D721Med (cell line): ENCODE measurements at regions not wholly inside any gene's neighbourhood (a gene's known extent, or its start where the extent isn't known, plus 50 kb on each side); places are given as distances from the start of the nearest gene placed in this dataset.
"Not testable (repeated sequence)": the region's sequence is repeated elsewhere in the genome, so short reads cannot be mapped to it uniquely, and the experiment has no call there.

Experiments
- DNase-seq: peaks from one replicate; pipeline ENCODE4 v3.0.0; 2011; ENCODE audit warnings: low spot score; ENCODE audit not compliant: insufficient read length
- FAIRE-seq: peaks from 2 replicates; lab custom pipeline; 2011; peaks lifted over from hg19 to GRCh38; lab: Jason Lieb, UNC
- CTCF ChIP-seq: IDR thresholded peaks from 2 replicates; pipeline ENCODE4 v1.5.1; 2012; ENCODE audit warnings: mild to moderate bottlenecking, control low read depth; ENCODE audit not compliant: insufficient read depth; ENCODE audit errors: missing control alignments

DNA sequence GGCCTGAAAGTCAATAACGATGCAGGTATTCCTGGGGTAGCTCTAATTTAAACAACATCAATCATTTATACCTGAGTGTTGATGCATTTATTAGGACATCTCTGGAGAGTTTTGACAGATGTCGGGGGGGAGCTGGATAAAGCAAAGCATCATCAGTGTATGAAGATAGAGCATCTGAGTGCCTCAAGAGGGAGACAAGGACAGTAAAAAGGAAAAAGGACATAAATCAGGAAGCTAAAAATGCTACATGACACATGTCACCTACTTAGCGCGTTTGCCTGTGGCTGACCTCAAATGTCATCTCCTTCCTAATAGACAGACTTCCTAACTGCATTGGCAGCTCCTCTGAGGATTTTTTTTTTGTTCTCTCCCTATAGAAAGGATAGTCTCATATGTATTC is 259.5 kb upstream of the PKP2 start:
- TF ChIP-seq CTCF = no peak
- FAIRE-seq (no peak), DNase-seq (no peak)

DNA sequence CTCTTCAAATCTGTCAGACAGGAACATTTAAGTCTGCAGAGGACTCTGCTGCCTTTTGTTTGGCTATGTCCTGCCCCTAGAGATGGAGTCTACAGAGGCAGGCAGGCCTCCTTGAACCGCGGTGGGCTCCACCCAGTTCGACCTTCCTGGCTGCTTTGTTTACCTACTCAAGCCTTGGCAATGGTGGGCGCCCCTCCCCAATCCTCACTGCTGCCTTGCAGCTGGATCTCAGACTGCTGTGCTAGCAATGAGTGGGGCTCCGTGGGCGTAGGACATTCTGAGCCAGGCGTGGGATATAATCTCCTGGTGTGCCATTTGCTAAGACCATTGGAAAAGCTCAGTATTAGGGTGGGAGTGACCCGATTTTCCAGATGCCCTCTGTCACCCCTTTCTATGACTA is 250.7 kb upstream of the PKP2 start:
- DNase-seq, FAIRE-seq: not testable (repeated sequence)

- DNase-seq (no peak), FAIRE-seq (no peak)
- TF ChIP-seq CTCF = no peak
Observed at GRCh38 chr12:33129500-33129899, 232.9 kb upstream of the PKP2 start.

- no peak for DNase-seq
- no peak for TF ChIP-seq CTCF
- FAIRE-seq = no peak
Observed at GRCh38 chr12:33125755-33126154, 229.2 kb upstream of the PKP2 start.

GRCh38 chr12:33116284-33116683 is 219.7 kb upstream of the PKP2 start:
- DNase-seq (no peak), FAIRE-seq (no peak)
- no peak for TF ChIP-seq CTCF

DNA sequence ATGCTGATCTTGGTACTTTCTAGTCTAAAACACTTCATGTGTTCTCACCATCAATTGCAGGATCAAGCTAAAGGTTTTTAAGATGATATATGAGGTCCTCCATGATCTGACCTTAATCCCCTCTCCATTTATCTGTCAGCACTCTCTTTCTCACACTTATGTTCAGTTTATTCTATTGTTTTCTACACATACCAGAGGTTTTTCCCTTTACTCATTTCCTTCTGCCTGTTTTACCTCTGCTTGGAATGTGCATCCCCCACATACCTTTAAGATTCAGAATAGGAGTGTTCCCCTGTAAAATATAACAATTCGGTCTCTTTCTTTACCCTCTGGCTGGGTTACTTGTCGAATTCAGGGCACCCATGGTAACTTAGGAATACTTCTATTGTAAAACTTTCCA is 219.1 kb upstream of the PKP2 start:
- no peak for FAIRE-seq
- no peak for DNase-seq
- TF ChIP-seq CTCF = no peak

- TF ChIP-seq CTCF = no peak
- no peak for DNase-seq
- no peak for FAIRE-seq
Observed at GRCh38 chr12:33111850-33112249, 215.3 kb upstream of the PKP2 start.

- FAIRE-seq, DNase-seq: not testable (repeated sequence)
Observed at GRCh38 chr12:33107827-33108226, 211.2 kb upstream of the PKP2 start.
